Transverse colon (tissue), 4 donors: ENCODE measurements at regions not wholly inside any gene's neighbourhood (a gene's known extent, or its start where the extent isn't known, plus 50 kb on each side); places are given as distances from the start of the nearest gene placed in this dataset.

Source experiments
- DNase-seq: peaks from one replicate; pipeline ENCODE4 v3.0.0-alpha.2; 2019
- H3K27ac ChIP-seq, 4 donors: fragments of 200-600 bp; sonication (generic); 2 replicates each; pipeline ENCODE4 v1.5.1; 2016 to 2018; ENCODE audit warnings: inconsistent platforms in 4 of 4
- H3K27me3 ChIP-seq: fragments of 200-600 bp; sonication (generic); 2 replicates; pipeline ENCODE4 v1.5.1; 2017; ENCODE audit warnings: inconsistent platforms
- H3K36me3 ChIP-seq, 4 donors: fragments of 200-600 bp; sonication (generic); 2 replicates each; pipeline ENCODE4 v1.5.1; 2017 to 2019; ENCODE audit warnings: inconsistent platforms in 4 of 4
- H3K4me1 ChIP-seq, 4 donors: fragments of 200-600 bp; sonication (generic); 2 replicates each; pipeline ENCODE4 v1.5.1; 2017 to 2020; ENCODE audit warnings: inconsistent platforms in 4 of 4
- H3K4me3 ChIP-seq, 4 donors: fragments of 200-600 bp; sonication (generic); 1 replicate in 1 of 4; 2 replicates in 3 of 4; pipeline versions ENCODE4 v1.5.1 to v1.6.1; 2017 to 2019; ENCODE audit warnings: inconsistent platforms in 4 of 4
- H3K9me3 ChIP-seq, 2 donors: fragments of 200-600 bp; sonication (generic); 2 replicates each; pipeline ENCODE4 v1.5.1; 2017 to 2019; ENCODE audit warnings: inconsistent platforms in 2 of 2
- EP300 ChIP-seq: sonication (generic); formaldehyde crosslinking; IDR thresholded peaks from one replicate; pipeline ENCODE4 v1.6.1; 2017; ENCODE audit warnings: antibody characterized with exemption, low read depth
- POLR2A ChIP-seq: fragments of 450-650 bp; IDR thresholded peaks from one replicate; pipeline ENCODE4 v1.6.1; 2016; ENCODE audit warnings: antibody characterized with exemption, mild to moderate bottlenecking, moderate library complexity
- POLR2AphosphoS5 ChIP-seq, 3 donors: sonication (generic); formaldehyde crosslinking; IDR thresholded peaks; one replicate each; pipeline ENCODE4 v1.6.1; 2016; ENCODE audit warnings: antibody characterized with exemption in 3 of 3
- WGBS, 2 donors: methylation state at CpG; one replicate each; pipeline ENCODE4 v1.1.5; 2018; ENCODE audit warnings: low coverage in 1 of 2; 5-methylcytosine and 5-hydroxymethylcytosine counted together
- in situ Hi-C, 4 donors: fragments of 200-750 bp; cut with MboI; loops; one replicate each; pipeline versions ENCODE4 v1.15.0 to v1.15.1; 2017; ENCODE audit warnings: low sequenced_read_pairs in 3 of 4, low pct_ligation_motif_present in 1 of 4, low pct_unique_long_range_greater_than_20kb in 1 of 4
- intact Hi-C: fragments of 100-400 bp; cut with DNase I; formaldehyde crosslinking; loops from one replicate; pipeline ENCODE4 v1.15.1; 2023; ENCODE audit warnings: low total_unique reads
- TF ChIP-seq, protein P1 (sequence below), 5 experiments: fragments of 200-600 bp in 3 of 5; fragments of 450-650 bp in 2 of 5; sonication (generic) in 3 of 5; IDR thresholded peaks; 1 replicate in 2 of 5; 2 replicates in 3 of 5; pipeline ENCODE4 v1.5.1; 2016 to 2017; ENCODE audit warnings: antibody characterized with exemption in 5 of 5, inconsistent platforms in 3 of 5, mild to moderate bottlenecking in 2 of 5, moderate library complexity in 1 of 5

DNA sequence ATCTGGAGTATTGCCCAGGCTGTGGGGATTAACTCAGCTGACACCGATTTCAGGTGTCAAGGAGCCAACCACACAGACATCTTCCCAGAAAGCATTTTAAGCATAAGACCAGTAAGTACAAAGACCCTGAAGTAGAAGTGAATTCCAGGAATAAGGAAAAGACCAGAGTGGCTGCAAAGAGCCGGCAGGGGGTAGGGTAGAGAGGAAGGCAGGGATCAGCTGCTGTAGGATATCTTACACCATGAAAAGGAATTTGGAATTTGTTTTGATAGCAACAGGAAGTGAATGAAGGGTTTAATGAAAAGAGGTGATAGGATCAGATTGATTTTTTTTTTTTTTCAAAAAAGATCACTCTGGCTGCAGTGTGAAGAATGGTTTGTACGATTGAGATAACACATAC, 113.6 kb upstream of the PPARGC1A start:
- no peak overlapping the region for H3K4me3 ChIP-seq
- intact Hi-C loops, result no loop called here

DNA sequence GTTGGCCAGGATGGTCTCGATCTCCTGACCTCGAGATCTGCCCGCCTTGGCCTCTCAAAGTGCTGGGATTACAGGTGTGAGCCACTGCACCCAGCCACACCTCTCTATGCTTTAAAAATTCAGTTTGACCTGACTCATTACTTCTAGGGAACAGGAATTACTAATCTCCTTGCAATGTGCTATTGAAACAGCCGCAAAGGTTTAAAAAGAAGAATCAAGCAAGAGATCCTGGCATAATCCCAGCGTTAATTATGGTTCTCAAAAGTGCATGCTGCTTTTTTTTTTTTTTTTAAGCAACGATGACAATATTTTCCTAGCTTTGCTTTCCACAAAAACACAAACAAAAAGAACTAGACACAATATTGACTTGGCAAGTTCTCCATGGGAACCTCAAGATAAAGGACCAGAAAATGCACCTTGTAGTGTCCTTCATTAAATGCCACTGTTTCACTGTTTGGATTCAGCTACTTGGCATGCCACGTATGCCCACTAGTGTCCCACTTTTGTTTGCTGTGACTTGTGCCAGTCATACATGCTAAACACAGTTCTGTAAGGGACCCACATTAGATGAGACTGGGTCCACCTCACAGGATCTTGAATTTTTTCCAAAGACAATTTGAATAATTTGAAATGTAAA, 112.6 kb upstream of the PPARGC1A start:
- TF ChIP-seq, protein P1, sequence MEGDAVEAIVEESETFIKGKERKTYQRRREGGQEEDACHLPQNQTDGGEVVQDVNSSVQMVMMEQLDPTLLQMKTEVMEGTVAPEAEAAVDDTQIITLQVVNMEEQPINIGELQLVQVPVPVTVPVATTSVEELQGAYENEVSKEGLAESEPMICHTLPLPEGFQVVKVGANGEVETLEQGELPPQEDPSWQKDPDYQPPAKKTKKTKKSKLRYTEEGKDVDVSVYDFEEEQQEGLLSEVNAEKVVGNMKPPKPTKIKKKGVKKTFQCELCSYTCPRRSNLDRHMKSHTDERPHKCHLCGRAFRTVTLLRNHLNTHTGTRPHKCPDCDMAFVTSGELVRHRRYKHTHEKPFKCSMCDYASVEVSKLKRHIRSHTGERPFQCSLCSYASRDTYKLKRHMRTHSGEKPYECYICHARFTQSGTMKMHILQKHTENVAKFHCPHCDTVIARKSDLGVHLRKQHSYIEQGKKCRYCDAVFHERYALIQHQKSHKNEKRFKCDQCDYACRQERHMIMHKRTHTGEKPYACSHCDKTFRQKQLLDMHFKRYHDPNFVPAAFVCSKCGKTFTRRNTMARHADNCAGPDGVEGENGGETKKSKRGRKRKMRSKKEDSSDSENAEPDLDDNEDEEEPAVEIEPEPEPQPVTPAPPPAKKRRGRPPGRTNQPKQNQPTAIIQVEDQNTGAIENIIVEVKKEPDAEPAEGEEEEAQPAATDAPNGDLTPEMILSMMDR (IDR thresholded peaks at IDR 0.05), result no peak
- no peak for TF ChIP-seq POLR2AphosphoS5 (IDR thresholded peaks at IDR 0.05)
- no peak for TF ChIP-seq POLR2A
- TF ChIP-seq EP300, result no peak
- in situ Hi-C loops (no loop called here), intact Hi-C loops (no loop called here)
- 80% methylated on average over 4 to 7 of the region's 7 CpGs for WGBS, 2 donors
- no peak for DNase-seq
- Histone ChIP-seq H3K9me3 (no peaks in the 10 kb centered on the region), H3K27ac (no peak overlapping the region), H3K4me1 (no peaks in the 10 kb centered on the region), H3K4me3 (no peak overlapping the region), H3K36me3 (no peaks in the 10 kb centered on the region), H3K27me3 (no peaks in the 10 kb centered on the region)

More for the DNA sequence above, 113.6 kb upstream of the PPARGC1A start:
- no peaks in the 10 kb centered on the region for H3K9me3 ChIP-seq
- no peak for TF ChIP-seq POLR2A
- TF ChIP-seq EP300, result no peak
- TF ChIP-seq, protein P1 (IDR thresholded peaks at IDR 0.05), result no peak
- no peak for TF ChIP-seq POLR2AphosphoS5 (IDR thresholded peaks at IDR 0.05)
- H3K27me3 ChIP-seq, result no peaks in the 10 kb centered on the region
- no peak for DNase-seq
- H3K27ac ChIP-seq, result no peak overlapping the region
- in situ Hi-C loops, result no loop called here
- 82 to 91% methylated on average over 3 of the region's 3 CpGs for WGBS, 2 donors
- no peaks in the 10 kb centered on the region for H3K36me3 ChIP-seq
- H3K4me1 ChIP-seq, result no peaks in the 10 kb centered on the region

DNA sequence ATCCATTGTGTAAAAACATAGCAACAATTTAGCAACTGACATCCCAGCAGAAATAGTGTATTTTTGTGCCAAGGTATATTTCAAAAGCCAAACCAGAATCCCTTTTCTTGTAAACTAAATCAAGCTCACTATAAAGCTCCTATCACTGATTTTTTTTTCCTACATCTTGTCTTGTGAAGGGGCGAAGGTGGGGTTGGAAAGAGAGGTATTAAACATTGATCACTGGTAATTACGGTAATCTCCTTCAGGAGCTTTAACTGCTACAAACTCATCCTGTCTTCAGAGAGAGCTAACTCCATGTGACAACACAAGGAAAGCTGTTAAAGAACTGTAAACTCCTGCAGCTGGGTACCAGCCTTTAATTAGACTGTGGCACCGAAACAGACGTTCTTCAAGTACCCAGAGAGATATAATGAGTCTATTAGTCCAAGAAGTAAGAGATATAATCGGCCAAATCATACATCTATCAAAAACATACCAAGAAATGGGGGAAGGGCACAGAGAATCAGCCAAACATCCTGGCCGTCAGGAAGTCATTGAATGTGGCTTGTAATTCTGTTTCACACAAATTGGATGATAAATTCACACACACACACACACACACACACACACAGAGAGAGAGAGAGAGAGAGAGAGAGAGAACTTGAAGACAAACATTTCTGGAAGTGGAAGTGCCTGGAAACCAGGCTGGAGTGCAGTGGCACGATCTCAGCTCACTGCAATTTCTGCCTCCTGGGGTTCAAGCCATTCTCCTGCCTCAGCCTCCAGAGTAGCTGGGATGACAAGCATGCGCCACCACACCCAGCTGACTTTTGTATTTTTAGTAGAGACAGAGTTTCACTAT, 111.9 kb upstream of the PPARGC1A start:
- H3K9me3 ChIP-seq, result no peaks in the 10 kb centered on the region
- H3K4me3 ChIP-seq, result no peak overlapping the region
- TF ChIP-seq POLR2A (no peak), POLR2AphosphoS5 (IDR thresholded peaks at IDR 0.05) (no peak), EP300 (no peak)
- TF ChIP-seq, protein P1 (IDR thresholded peaks at IDR 0.05), result no peak
- intact Hi-C loops, result no loop called here
- WGBS, 2 donors, result 67 to 68% methylated on average over 5 to 8 of the region's 8 CpGs
- in situ Hi-C loops, result no loop called here
- no peaks in the 10 kb centered on the region for H3K4me1 ChIP-seq
- no peaks in the 10 kb centered on the region for H3K36me3 ChIP-seq
- no peaks in the 10 kb centered on the region for H3K27me3 ChIP-seq
- DNase-seq, result no peak
- no peak overlapping the region for H3K27ac ChIP-seq

DNA sequence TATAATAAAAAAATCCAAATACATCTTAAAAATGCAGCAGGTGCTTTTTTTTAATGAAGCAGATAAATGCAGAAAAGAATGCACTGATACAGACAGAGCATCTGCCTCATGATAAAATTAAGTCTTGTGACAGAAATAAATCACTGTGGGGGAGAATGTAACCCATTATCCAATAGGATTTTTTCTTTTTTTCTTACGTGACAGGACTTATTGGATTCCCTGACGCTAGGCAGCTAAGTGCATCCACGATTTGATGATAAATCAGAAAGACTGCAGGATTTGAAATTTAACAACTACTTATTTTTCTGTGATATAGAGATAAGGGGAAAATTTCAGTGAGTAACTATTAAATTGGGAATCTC, 110.6 kb upstream of the PPARGC1A start:
- Histone ChIP-seq H3K4me3 (no peak overlapping the region), H3K4me1 (no peaks in the 10 kb centered on the region), H3K36me3 (no peaks in the 10 kb centered on the region), H3K27me3 (no peaks in the 10 kb centered on the region), H3K27ac (no peak overlapping the region), H3K9me3 (no peaks in the 10 kb centered on the region)
- intact Hi-C loops, result no loop called here
- TF ChIP-seq POLR2AphosphoS5 (IDR thresholded peaks at IDR 0.05) (no peak), EP300 (no peak)
- TF ChIP-seq, protein P1 (IDR thresholded peaks at IDR 0.05), result no peak
- no peak for DNase-seq
- 69 to 82% methylated on average over 3 of the region's 3 CpGs for WGBS, 2 donors
- in situ Hi-C loops, result no loop called here
